GM11168 (cell line): ENCODE measurements at regions not wholly inside any gene's neighbourhood (a gene's known extent, or its start where the extent isn't known, plus 50 kb on each side); places are given as distances from the start of the nearest gene placed in this dataset.

Experiments
- in situ Hi-C: fragments of 300-500 bp; cut with MboI; formaldehyde crosslinking; loops from one replicate; pipeline ENCODE4 v1.12.0; 2022; ENCODE audit warnings: low sequenced_read_pairs; ENCODE audit not compliant: unreplicated experiment

- in situ Hi-C loops, result no loop called here
These were observed 192.6 kb upstream of the UBL3 start for GRCh38 chr13:30042891-30043630.

- in situ Hi-C loops, result no loop called here
These were observed 191.9 kb upstream of the UBL3 start for GRCh38 chr13:30042272-30042671.

DNA sequence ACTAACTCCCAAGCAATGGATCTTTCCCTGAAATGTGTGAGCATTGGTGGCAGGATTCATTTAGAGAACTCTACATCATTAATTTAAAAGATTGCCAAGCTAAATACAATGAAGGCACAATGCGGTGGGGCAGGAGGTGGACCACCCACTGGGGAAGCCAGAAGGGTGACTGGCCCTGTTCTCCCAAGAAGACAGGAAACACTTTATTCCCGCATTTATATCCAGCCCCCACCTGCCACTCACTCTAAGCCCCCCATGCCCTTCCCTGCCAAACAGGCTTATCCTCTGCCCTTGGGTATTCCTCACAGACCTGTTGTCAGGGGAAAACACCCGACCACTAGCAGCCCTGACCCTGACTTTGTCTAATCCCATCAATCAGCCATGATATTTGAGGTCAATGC lies 189.1 kb upstream of the UBL3 start:
- in situ Hi-C loops, result no loop called here

DNA sequence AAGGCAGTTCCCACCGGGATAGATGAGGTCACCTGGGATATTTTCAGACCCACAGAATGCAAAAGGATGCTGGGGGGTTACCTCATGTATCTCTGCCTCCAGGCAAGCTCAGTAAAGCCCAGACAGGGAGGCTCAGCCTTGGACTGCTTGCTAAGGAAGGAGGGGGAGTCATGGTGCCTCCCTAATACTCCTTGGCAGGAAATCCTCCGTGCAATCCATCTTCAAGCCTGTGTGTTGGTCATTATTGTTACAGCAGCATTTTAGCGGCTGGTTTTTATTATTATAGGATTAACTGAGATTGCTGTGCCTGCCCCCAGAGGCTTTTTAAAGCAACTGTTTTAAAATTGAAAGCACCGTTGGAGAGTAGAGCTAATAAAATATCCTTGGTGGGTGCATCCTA lies 188.5 kb upstream of the UBL3 start:
- in situ Hi-C loops, result no loop called here

DNA sequence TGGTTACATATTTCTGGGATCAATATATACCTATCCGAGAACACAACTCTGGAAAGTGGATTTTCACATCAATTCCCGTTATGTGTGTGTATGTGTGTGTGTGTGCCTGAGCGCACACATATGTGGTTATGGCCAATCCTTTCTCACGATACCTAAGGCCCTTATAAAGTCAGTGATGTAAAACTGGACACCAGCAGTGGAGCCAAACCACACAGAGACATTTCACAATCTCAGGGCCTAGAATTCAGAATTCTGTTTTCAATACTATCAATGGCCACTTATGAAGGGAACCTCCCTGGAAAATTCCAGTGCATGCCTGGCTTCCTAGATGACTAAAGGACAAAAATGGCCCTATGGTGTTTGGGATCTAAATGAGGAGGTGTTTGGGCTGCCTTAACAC lies 187.3 kb upstream of the UBL3 start:
- in situ Hi-C loops, result no loop called here

DNA sequence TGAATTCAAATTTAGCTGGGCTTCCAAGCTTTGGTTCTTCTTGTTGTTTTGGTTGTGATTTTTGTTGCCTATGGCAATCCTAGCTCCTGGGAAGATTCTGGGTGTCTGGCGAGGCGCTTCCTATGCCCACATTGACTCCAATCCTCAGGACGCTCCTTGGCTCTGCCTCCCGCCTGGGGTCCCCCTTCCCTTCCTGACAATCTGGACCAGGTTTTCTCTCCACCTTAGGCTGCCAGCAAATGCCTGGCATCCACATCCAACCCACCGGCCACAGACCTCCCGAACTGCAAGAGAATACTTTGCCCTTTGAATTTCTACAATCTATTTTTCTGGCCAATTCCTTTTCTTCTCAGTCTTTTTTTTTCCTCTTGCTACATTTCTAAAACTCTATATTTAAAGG lies 186.9 kb upstream of the UBL3 start:
- in situ Hi-C loops, result no loop called here

GRCh38 chr13:30034458-30034795 lies 184.0 kb upstream of the UBL3 start:
- in situ Hi-C loops, result no loop called here

- in situ Hi-C loops, result no loop called here
These were observed 183.5 kb upstream of the UBL3 start for GRCh38 chr13:30033681-30034457.

DNA sequence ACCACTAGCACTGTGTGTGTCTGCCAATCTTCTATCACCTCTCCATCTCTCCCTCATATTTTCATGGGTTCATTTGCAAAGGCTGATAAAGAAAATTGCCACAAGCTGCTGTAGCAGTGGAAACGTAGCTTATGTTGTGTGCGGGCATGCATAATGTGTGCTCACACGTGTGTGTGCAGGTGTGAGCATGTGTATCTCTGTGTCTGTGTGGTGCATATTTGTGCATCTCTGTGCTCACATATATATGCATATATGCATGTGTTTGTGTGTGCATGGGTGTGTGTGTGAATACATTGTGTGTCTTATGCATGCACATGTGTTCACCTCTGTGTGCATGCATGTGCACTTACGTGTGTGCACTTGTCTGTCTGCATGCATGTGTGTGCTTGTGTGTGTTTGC lies 181.8 kb upstream of the UBL3 start:
- in situ Hi-C loops, result no loop called here

DNA sequence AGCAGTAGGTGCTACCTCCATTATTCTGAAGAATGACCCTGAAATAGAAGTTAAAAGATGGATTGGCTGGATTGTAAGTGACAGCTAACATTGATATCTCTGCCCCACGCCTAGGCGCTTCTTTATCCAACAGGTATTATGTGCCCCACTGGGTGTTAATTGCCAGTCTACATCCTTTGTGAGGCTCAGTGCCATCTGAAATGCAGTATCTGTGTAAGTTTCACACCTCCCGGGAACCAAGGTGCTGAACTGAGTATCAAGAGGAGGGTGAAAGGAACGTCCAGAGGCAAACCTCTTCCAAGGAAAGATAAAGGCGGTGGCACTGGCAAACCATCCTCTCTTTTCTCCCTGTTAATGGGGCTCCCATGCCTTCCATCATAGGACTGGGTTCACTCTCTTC lies 181.1 kb upstream of the UBL3 start:
- in situ Hi-C loops, result no loop called here

DNA sequence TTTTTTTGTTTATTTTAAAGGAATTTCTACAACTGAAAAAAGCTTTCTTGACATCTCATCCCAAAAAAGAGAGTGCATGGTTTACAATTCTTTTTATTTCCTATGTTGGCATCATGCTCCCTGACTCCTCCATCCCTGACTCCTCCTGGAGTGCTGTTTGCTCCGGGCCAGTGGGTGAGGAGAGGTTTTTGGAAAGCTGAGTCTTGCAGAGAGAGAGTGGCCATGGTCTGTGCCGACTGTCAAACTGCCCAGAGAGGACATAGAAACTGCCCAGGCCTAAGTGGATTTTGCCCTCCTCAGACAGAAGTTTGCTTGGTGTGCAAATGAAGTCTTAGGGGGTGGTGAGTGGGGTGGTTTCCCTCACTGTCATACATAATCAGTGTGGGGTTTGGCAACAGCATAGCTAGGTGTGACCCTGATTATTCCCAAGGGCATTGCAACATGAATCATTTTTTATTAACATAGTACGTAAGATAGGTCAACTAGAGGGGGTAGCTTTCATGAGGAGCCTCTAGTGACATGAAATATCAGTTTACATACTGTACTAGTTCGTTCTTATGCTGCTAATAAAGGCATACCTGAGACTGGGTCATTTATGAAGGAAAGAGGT lies 179.8 kb upstream of the UBL3 start:
- in situ Hi-C loops, result no loop called here

DNA sequence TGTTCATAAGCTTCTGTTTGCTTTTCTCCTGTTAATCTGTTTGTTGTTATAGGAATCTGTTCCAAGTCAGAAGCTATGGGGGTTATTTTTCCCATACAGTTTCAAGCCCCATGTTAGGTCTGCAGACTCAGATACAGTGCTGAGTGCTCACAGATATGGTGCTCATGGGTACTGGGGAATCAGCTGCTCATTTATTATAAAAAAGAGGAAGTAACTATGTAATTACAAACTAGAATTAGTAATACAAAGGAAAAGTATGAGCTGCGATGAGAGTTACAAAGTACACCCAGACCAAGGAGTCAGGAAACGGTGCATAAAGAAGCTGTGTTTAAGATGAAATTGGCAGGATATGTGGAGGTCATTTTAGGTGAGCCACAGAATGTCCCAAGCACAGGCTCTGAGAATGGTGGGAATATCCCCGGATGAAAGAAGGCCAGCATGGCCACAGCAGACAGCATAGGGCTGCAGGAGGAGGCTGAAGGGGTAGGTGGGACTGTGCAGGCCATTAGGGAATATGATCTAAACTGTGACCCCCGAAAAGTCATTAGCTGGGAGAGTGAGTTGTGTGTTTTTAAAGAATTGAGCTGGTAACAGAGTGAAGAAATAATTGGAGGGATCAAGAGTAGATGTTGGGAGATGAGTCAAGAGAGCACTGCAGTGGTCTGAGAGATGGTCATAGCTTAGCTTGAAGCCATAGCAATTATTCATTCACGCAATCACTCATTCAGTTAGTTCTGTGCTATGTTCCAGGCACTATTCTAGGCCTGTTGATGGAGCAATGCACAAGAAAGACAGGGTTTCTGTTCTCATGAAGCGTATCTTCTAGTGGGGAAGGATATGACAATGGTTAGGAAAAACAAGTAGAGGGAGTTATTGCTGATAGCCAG lies 177.4 kb upstream of the UBL3 start:
- in situ Hi-C loops, result no loop called here

- in situ Hi-C loops, result no loop called here
These were observed 176.5 kb upstream of the UBL3 start for GRCh38 chr13:30026909-30027308.

DNA sequence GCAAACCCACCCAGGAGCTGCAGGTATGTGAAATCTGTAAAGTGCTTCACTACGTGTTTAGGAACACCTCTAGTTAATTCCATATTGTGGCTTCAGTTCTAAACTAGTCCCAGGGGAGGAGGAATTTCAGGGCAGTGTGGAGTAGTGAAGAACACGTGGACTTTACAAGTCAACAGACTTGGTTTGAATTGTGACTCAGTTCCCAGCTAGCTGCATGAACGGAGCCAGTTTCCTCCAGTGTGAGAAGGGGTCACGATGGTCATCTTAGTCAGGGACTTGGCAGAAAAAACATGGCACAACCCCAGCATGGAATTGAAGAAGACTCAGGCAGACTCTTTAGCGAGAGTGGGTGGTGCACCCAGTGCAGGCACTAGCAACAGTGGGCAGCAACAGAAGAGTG lies 175.7 kb upstream of the UBL3 start:
- in situ Hi-C loops, result no loop called here

- in situ Hi-C loops, result no loop called here
These were observed 174.9 kb upstream of the UBL3 start for GRCh38 chr13:30025351-30025750.

DNA sequence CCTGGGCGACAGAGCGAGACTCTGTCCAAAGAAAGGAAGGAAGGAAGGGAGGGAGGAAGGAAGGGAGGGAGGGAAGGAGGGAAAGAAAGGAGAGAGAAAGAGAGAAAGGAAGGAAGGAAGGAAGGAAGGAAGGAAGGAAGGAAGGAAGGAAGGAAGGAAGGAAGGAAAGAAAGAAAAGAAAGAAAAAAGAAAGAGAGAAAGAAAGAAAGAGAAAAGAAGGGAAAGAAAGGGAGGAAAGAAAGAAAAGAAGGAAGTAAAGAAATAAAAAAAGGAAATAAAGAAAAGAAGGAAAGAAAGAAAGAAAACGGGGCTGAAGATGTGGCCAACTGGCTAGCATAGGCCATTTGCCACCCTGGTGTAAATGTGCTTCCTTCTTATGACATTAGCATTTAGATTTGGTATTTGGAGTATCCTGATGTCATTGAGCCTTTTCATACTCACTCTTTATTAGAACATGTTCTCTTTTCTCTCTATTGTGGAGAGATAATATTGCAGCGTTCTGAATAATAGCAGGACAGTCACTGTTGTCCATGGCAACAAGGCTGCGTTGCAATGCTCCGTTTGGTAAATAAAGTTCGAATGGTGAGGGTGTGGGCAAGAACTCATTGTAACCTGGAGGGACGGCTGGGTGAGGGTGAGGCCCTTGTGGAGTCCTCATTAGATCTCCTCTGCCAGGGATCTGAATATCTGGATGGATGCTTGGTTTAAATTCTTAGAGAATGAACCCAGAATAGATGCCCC lies 173.9 kb upstream of the UBL3 start:
- in situ Hi-C loops, result no loop called here

GRCh38 chr13:30023196-30023895 lies 172.9 kb upstream of the UBL3 start:
- in situ Hi-C loops, result no loop called here

GRCh38 chr13:30022796-30023195 lies 172.4 kb upstream of the UBL3 start:
- in situ Hi-C loops, result no loop called here

DNA sequence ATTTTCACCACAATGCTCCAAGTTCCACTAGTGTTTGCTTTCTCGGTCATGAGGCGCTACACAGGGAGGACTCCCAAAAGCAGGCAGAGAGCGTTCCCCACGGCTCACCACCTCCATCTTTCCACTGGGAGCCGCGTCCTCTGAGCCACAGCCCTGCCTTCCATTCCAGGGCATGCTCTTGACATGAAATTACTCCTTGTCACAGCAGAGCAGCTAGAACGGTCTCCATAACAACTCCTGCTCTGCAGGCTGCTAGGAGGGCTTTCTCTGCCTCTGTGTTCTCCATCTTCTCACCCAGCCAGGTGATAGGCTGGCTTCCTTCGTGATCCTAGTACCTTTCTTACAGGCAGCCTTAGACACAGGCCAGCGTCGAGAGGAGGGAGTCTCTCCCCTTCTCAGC lies 171.8 kb upstream of the UBL3 start:
- in situ Hi-C loops, result no loop called here
